Fibroblast of skin of left quadriceps (primary cell): ENCODE measurements at regions not wholly inside any gene's neighbourhood (a gene's known extent, or its start where the extent isn't known, plus 50 kb on each side); places are given as distances from the start of the nearest gene placed in this dataset.

Experiments
- DNase-seq, 2 experiments: peaks; one replicate each; pipeline ENCODE4 v3.0.0-alpha.2; 2013; ENCODE audit warnings: low read depth in 2 of 2

GRCh38 chr5:73311291-73312110 lies 137.1 kb downstream of the FOXD1 start:
- peak; percentile 88 to 89 for DNase-seq

DNA sequence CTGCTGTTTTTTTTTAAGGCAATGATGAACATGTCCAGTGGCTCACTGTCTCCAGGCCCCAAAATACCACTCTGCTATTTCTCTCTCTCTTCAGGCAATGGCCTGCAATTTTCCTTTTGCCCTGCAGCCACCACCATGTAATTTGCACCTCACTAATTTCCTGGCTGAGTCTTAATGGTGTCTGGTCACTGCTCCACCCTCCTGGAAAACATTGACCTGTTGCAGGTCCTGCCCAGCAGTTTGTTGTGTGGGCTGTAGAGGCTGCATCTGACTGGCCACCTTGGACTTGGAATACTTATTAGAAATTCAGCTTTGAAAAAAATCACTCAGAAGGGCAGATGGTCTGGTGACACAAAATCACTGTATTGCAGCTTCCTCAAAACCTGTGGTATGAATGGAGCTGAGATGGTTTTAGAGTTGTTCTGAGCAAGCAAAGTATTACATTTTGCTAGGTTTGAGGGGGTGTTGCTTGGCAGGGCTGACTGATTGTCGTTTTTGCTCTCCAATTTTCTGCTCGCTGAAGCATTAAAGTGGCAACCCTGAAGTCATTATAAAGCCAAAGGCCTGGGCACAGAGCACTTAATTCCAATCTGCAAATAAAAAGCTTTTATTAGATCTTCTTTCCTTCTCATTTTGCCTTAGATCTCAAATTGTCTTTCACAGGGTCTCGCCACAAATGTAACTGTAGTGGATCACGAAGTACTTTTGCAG lies 134.8 kb downstream of the TMEM174 start:
- DNase-seq, result no peak

DNA sequence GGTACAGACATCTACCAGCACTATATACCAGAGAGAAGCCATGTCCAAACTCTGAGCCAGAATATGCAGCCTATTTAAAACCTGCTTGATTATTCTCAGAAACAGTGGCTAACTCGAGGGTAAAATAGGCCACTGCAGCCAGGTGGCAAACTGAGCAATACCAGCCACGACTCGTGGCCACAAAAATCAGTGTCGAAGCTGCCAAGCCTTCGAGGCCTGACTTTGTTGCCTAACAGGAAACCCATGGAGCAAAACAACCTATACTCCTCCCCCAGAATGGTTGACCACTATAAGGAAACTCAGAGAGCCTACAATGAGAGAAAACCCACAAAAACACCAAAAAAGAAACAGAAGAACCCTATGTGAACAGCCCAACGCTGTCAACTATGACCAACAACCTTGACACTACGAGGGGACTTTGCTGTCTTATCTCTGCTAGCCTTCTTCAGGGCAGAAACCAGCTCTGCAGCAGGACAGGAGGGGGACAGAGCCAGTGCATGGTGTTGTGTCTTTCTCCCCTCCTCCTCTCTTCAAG lies 133.8 kb downstream of the TMEM174 start:
- no peak for DNase-seq

- DNase-seq, result no peak
Measured at GRCh38 chr5:73306078-73306719, 133.2 kb downstream of the TMEM174 start.

DNA sequence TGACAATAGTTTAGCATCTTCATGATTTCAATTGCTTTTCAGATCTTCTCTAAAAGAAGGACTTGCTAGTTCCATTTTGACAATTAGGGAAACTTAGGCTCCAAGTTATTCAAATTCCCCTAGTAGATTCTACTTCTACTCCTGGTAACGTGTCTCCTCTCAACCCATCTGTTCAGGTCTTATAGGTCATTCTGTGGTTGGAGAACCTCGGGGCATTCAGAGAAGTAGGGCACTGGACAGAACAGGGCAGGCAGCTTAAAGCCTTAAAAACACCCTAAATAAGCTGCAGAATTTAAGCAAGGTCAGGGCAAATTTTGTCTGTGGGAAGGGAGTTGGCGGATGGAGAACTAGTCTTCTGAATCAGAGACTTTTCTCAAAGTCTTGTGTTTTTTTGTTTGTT lies 132.4 kb downstream of the TMEM174 start:
- no peak for DNase-seq

- no peak for DNase-seq
Measured at GRCh38 chr5:73304381-73304780, 131.4 kb downstream of the TMEM174 start.

- DNase-seq, result no peak
Measured at GRCh38 chr5:73303148-73304079, 130.4 kb downstream of the TMEM174 start.

GRCh38 chr5:73302797-73303147 lies 129.8 kb downstream of the TMEM174 start:
- no peak for DNase-seq

GRCh38 chr5:73301208-73301901 lies 128.4 kb downstream of the TMEM174 start:
- no peak for DNase-seq

GRCh38 chr5:73300337-73301207 lies 127.6 kb downstream of the TMEM174 start:
- DNase-seq, result no peak

DNA sequence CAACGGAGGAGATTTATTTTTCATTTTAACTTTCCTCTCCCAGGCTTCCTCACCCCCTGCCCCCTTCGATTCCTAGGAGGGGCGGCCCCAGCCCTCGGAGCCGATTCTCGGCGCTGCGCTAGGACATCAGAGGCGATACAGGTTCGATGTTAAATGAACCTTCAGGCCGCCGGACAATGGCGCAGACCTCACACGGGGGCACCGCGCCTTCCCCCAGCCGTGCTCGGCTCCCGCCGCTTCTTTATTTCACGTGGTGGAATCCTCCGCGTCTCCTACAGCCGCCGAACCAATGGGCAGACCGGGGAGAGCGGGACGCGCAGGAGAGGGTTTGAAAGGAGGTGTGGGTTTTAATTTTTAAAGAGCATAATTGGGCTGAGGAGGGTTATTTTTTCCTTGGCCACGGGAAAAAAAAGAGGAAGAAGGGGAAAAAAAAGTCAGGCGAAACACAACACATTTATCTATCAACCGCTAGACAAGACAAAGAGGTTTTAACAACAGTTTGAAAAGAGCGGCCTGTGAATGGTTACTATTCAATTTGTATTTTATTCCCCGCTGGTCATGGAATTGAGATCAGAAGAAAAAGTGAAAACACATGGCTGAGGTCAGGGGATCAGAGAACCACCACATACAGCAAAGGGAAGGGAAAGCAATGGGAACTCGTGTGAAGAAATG lies 126.8 kb downstream of the TMEM174 start:
- no peak for DNase-seq

DNA sequence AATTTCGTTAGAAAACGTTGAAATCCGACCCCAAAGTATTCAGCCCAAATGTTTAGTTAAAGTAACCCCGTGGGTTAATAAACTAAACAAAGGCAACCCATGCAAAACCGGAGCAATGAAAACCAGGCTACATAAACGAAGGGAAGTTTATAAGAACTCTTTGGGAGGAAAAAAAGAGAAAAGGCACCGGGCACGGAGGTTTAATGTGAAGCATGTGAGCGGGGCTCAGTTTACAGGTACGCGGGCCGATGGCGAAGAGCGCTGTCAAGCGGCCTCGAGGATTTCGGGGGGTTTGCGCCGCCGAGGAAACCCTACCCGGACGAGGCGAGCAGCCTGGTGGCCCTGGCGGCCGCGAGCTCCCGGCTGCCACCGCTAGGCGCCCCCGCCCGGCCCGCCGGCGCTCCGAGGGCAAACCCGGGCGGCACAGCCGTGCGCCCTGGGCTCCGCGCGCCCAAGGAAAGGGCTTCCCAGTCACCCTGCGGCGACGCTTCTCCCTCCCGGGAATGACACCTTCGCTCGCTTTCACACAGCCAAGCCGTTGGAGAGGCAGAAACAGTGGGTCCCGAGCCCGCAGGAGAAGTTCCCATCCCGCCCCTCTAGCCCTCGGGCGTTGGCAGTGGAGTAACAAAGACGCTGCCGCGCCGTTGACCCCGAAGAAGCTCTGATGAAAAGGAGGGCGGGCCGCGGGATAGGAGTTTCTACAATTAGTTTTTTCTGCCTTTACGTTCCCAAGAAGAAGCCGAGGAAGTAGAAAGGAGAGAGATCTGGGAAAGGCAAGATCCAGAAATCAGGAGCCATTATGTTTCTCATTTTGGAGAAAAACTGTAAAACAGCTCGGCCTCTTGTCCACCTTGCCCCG lies 126.0 kb downstream of the TMEM174 start:
- no peak for DNase-seq

DNA sequence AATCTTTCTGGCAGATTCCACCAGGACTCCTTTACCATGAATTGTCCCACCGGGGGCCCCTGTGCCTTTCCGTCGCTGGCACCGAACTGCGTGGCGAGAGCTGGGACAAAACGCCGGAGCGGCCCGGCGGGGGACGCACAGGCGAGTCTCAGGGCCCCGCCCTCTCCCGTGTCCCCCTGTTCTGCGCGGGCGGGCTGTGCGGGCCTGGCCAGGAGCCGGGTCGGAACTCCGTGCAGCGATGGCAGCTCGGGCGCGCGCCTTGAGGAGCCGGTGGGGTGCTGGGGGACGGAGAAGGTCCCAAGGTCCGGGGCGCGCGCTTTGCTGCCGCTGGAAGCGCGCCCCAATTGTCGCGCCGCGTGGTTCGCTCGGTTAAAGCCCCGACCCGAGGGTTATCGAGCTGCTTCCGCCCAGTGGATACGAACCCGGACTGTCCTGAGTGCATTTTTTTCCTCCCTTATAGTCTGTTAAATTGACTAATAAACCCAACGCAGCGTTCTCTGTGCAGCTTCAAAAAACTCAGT lies 125.3 kb downstream of the TMEM174 start:
- DNase-seq, result no peak

DNA sequence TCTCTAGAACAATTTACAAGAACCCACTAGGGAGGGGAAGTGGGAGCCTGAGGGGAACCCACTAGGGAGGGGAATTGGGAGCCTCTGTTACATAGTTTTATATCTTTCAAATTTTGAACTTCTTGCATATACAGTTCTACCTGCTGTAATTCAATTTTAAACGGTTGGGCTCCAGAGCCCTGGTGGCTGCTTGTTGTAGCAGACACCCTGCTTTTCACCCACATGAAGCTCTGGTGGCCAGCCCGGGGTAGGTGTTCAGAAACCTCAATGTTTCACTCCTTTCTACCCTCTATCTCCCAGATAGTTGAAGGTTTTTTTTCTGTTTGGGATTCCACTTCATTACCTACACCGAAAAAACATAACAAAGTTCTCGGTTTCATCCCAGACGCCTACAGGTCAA lies 124.4 kb downstream of the TMEM174 start:
- no peak for DNase-seq

DNA sequence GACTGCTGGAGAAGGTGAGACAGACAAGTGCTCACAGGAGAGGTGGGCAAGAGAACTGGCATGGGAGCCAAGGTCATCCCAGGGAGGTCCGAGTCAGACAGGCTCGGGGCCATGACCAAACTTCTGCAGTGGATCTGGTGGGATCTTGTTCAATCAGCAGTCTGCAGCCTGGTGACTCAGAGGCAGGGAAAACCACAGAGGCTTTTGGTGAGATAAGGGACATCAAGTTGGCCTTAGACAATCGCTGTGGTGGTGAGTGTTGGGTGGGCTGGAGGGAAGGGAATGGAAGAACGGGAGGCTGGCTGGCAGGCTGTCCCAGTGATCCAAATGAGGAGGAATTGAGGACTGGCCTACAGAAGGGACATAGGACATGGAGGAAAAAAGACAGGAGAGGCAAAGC lies 123.8 kb downstream of the TMEM174 start:
- no peak for DNase-seq

DNA sequence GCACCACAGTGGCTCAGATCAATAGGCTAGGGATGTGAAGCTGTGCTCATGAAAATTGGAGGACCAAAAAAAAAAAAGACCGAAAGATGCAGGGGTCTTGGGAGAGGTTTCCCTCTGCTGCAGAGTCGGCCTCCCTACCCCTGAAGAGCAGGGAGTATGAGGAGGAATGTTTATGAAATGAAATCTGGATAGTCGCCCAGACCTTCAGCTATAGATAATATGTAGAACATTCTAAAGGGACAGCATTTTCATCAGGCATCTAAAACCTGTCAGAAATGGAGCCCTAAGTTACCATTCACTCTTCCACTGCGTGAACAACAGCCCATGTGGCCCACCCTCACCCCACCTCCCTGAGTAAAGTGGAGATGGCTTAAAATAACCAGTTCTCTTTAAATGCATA lies 122.9 kb downstream of the TMEM174 start:
- DNase-seq, result no peak

DNA sequence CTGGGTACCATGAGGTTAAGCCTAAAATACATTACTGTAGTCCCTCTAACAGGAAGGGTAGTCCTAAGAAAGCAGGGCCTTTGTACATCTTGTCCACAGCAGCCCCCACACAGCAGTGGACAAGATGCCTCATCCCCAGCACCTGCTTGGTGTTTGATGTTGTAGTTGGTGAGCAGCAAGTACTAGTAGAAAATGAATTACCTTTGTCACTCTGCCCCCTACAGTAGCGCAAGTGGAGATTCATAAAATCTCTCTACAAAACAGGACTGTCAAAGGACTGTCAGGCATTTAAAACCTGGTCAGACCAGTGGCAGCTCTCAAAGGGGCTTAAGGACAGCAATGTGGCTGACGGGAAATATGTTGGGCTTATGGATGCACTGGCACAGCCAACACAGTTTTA lies 122.5 kb downstream of the TMEM174 start:
- no peak for DNase-seq

DNA sequence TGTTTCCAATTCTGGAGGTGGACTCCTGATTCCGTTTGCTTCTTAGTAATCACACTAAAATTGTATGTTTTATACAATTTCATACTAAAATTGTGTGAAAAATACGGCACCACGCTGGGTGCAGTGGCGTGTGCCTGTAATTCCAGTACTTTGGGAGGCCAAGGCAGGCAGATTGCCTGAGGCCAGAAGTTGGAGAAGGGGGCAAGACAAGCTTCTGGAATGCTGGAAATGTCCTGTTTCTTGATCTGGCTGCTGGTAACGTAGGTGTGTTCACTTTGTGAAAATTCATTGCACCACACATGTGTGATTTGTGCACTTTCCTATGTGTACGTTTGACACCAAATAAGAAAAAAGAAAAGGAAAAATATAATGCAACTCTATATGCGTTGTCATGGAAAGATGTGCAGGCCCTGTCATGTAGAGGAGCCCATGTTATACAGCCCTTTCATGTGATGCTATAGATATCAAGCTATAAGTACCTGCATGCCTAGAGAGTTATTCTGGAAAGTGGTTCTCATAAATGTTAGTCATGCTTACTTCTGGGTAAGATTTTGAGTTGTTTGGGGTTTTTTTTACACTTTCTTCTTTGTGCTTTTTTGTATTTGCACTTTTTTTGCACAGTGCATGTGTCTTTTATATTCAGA lies 119.9 kb downstream of the TMEM174 start:
- no peak for DNase-seq
